Spleen (tissue), 11 donors: ENCODE measurements at regions not wholly inside any gene's neighbourhood (a gene's known extent, or its start where the extent isn't known, plus 50 kb on each side); places are given as distances from the start of the nearest gene placed in this dataset.

Experiments
- DNase-seq: peaks from one replicate; pipeline ENCODE4 v3.0.0-alpha.2; 2020
- H3K27ac ChIP-seq, 8 donors: fragments of 200-600 bp; sonication (generic) in 7 of 8; 1 replicate in 4 of 8; 2 replicates in 4 of 8; pipeline versions ENCODE4 v1.5.0 to v1.8.0; 2016 to 2021; ENCODE audit warnings: inconsistent platforms in 4 of 8, mild to moderate bottlenecking in 4 of 8, moderate library complexity in 1 of 8
- H3K27me3 ChIP-seq, 7 donors: fragments of 200-600 bp; sonication (generic) in 6 of 7; replicated peaks in 1 of 7; 1 replicate in 4 of 7; 2 replicates in 3 of 7; pipeline versions ENCODE4 v1.5.0 to v1.8.0; 2016 to 2021; ENCODE audit warnings: inconsistent platforms in 3 of 7, mild to moderate bottlenecking in 1 of 7
- H3K36me3 ChIP-seq, 6 donors: fragments of 200-600 bp; sonication (generic) in 5 of 6; 1 replicate in 4 of 6; 2 replicates in 2 of 6; pipeline versions ENCODE4 v1.5.0 to v1.8.0; 2016 to 2021; ENCODE audit warnings: inconsistent platforms in 2 of 6
- H3K4me1 ChIP-seq, 6 donors: fragments of 200-600 bp; sonication (generic) in 5 of 6; 1 replicate in 3 of 6; 2 replicates in 3 of 6; pipeline versions ENCODE4 v1.5.0 to v1.8.0; 2016 to 2021; ENCODE audit warnings: inconsistent platforms in 3 of 6
- H3K4me3 ChIP-seq, 8 donors: fragments of 200-600 bp; sonication (generic) in 7 of 8; 1 replicate in 4 of 8; 2 replicates in 4 of 8; pipeline versions ENCODE4 v1.5.0 to v1.8.0; 2016 to 2021; ENCODE audit warnings: inconsistent platforms in 4 of 8, mild to moderate bottlenecking in 4 of 8, moderate library complexity in 2 of 8
- H3K9me3 ChIP-seq, 8 donors: fragments of 200-600 bp; sonication (generic) in 7 of 8; 1 replicate in 4 of 8; 2 replicates in 4 of 8; pipeline versions ENCODE4 v1.5.0 to v1.8.0; 2016 to 2021; ENCODE audit warnings: inconsistent platforms in 4 of 8
- CTCF ChIP-seq, 11 experiments: fragments of 200-600 bp in 7 of 11; fragments of 450-650 bp in 4 of 11; sonication (generic) in 4 of 11; IDR thresholded peaks in 8 of 11; conservative IDR thresholded peaks in 3 of 11; 1 replicate in 7 of 11; 2 replicates in 4 of 11; pipeline versions ENCODE4 v1.4.0 to v1.8.0; 2016 to 2021; ENCODE audit warnings: antibody characterized with exemption in 11 of 11, inconsistent platforms in 4 of 11, mild to moderate bottlenecking in 1 of 11
- POLR2A ChIP-seq, 3 donors: fragments of 450-650 bp; IDR thresholded peaks; one replicate each; pipeline ENCODE4 v1.5.1; 2017; ENCODE audit warnings: antibody characterized with exemption in 3 of 3, mild to moderate bottlenecking in 1 of 3
- POLR2AphosphoS5 ChIP-seq, 3 donors: sonication (generic); formaldehyde crosslinking; IDR thresholded peaks; one replicate each; pipeline ENCODE4 v1.5.1; 2017; ENCODE audit warnings: antibody characterized with exemption in 3 of 3
- WGBS, 5 donors: extraction: QIAGEN DNeasy Blood & Tissue Kit in 3 of 5; methylation state at CpG; one replicate each; pipeline versions ENCODE4 v1.1.5 to v1.1.7; 2013 to 2018; 5-methylcytosine and 5-hydroxymethylcytosine counted together
- intact Hi-C: fragments of 100-400 bp; cut with DNase I; formaldehyde crosslinking; loops from one replicate; pipeline ENCODE4 v1.15.0; 2023; ENCODE audit warnings: low total_unique reads
- donor health status: healthy with polysubstance abuse.
- donor health status: DM: no; HTN: no; CAD: no; lungs with moderate emphysema.
- donor health status: DM: no; HTN: no; CAD: no.
- donor health status: Bipolar disorder and iron deficiency.
- donor health status: healthy.
- donor health status: DM: no; HTN: no; CAD: no.
- donor health status: DM: yes; HTN: yes; CAD: no.

GRCh38 chr18:47410139-47410538 is 158.7 kb upstream of the SKOR2 start:
- Histone ChIP-seq H3K9me3 (no peaks in the 10 kb centered on the region), H3K36me3 (no peaks in the 10 kb centered on the region), H3K4me1 (no peaks in the 10 kb centered on the region), H3K4me3 (no peak overlapping the region), H3K27me3 (peaks cover 0 to 29% (median 0%) of the 10 kb centered on the region in 7 donors), H3K27ac (no peak overlapping the region)
- 67 to 90% (median 73%) methylated on average over 4 to 6 of the region's 6 CpGs for WGBS, 5 donors
- no peak for DNase-seq
- intact Hi-C loops, result no loop called here
- TF ChIP-seq POLR2AphosphoS5 (IDR thresholded peaks at IDR 0.05), result no peak

GRCh38 chr18:47409519-47409918 is 158.1 kb upstream of the SKOR2 start:
- no peak for DNase-seq
- peaks cover 0 to 23% (median 0%) of the 10 kb centered on the region in 7 donors for H3K27me3 ChIP-seq
- no peaks in the 10 kb centered on the region for H3K36me3 ChIP-seq
- H3K4me3 ChIP-seq, result no peak overlapping the region
- H3K4me1 ChIP-seq, result no peaks in the 10 kb centered on the region
- no peaks in the 10 kb centered on the region for H3K9me3 ChIP-seq
- no peak for TF ChIP-seq CTCF (IDR thresholded peaks at IDR 0.05 in 8 of 11, conservative IDR thresholded peaks at IDR 0.05 in 3 of 11)
- no peak for TF ChIP-seq POLR2A (IDR thresholded peaks at IDR 0.05)
- no peak for TF ChIP-seq POLR2AphosphoS5 (IDR thresholded peaks at IDR 0.05)
- H3K27ac ChIP-seq, result no peak overlapping the region
- WGBS, 5 donors, result 88 to 93% (median 89%) methylated on average over 7 of the region's 7 CpGs
- intact Hi-C loops, result no loop called here

- intact Hi-C loops, result no loop called here
- Histone ChIP-seq H3K27ac (no peak overlapping the region), H3K4me1 (no peaks in the 10 kb centered on the region), H3K9me3 (no peaks in the 10 kb centered on the region), H3K27me3 (peaks cover 0 to 11% (median 0%) of the 10 kb centered on the region in 7 donors), H3K4me3 (no peak overlapping the region), H3K36me3 (no peaks in the 10 kb centered on the region)
- no peak for TF ChIP-seq CTCF (IDR thresholded peaks at IDR 0.05 in 8 of 11, conservative IDR thresholded peaks at IDR 0.05 in 3 of 11)
- no peak for DNase-seq
- 83 to 94% (median 93%) methylated on average over 2 of the region's 2 CpGs for WGBS, 5 donors
Observed at GRCh38 chr18:47407736-47408135, 156.3 kb upstream of the SKOR2 start.

GRCh38 chr18:47404845-47405244 is 153.4 kb upstream of the SKOR2 start:
- Histone ChIP-seq H3K36me3 (no peaks in the 10 kb centered on the region), H3K4me1 (no peaks in the 10 kb centered on the region), H3K4me3 (no peak overlapping the region), H3K9me3 (no peaks in the 10 kb centered on the region), H3K27ac (no peak overlapping the region), H3K27me3 (no peaks in the 10 kb centered on the region)
- TF ChIP-seq CTCF (IDR thresholded peaks at IDR 0.05 in 8 of 11, conservative IDR thresholded peaks at IDR 0.05 in 3 of 11) (no peak), POLR2A (IDR thresholded peaks at IDR 0.05) (no peak), POLR2AphosphoS5 (IDR thresholded peaks at IDR 0.05) (no peak)
- 79 to 91% (median 87%) methylated on average over 1 to 3 of the region's 3 CpGs for WGBS, 5 donors
- intact Hi-C loops, result no loop called here
- no peak for DNase-seq

GRCh38 chr18:47403949-47404348 is 152.5 kb upstream of the SKOR2 start:
- DNase-seq, result no peak
- intact Hi-C loops, result no loop called here

More at GRCh38 chr18:47403949-47404348, 152.5 kb upstream of the SKOR2 start:
- Histone ChIP-seq H3K27ac (no peak overlapping the region), H3K27me3 (peaks cover 0 to 5% (median 0%) of the 10 kb centered on the region in 7 donors), H3K4me3 (no peak overlapping the region), H3K9me3 (no peaks in the 10 kb centered on the region), H3K36me3 (no peaks in the 10 kb centered on the region), H3K4me1 (no peaks in the 10 kb centered on the region)
- TF ChIP-seq POLR2A (IDR thresholded peaks at IDR 0.05) (no peak), POLR2AphosphoS5 (IDR thresholded peaks at IDR 0.05) (no peak), CTCF (IDR thresholded peaks at IDR 0.05 in 8 of 11, conservative IDR thresholded peaks at IDR 0.05 in 3 of 11) (no peak)
- WGBS, 5 donors, result 72 to 80% (median 75%) methylated on average over 3 of the region's 3 CpGs
